Transverse colon (tissue), 4 donors: ENCODE measurements at regions not wholly inside any gene's neighbourhood (a gene's known extent, or its start where the extent isn't known, plus 50 kb on each side); places are given as distances from the start of the nearest gene placed in this dataset.

Experiments used
- DNase-seq: peaks from one replicate; pipeline ENCODE4 v3.0.0-alpha.2; 2019
- H3K27ac ChIP-seq, 4 donors: fragments of 200-600 bp; sonication (generic); 2 replicates each; pipeline ENCODE4 v1.5.1; 2016 to 2018; ENCODE audit warnings: inconsistent platforms in 4 of 4
- H3K27me3 ChIP-seq: fragments of 200-600 bp; sonication (generic); 2 replicates; pipeline ENCODE4 v1.5.1; 2017; ENCODE audit warnings: inconsistent platforms
- H3K36me3 ChIP-seq, 4 donors: fragments of 200-600 bp; sonication (generic); 2 replicates each; pipeline ENCODE4 v1.5.1; 2017 to 2019; ENCODE audit warnings: inconsistent platforms in 4 of 4
- H3K4me1 ChIP-seq, 4 donors: fragments of 200-600 bp; sonication (generic); 2 replicates each; pipeline ENCODE4 v1.5.1; 2017 to 2020; ENCODE audit warnings: inconsistent platforms in 4 of 4
- H3K4me3 ChIP-seq, 4 donors: fragments of 200-600 bp; sonication (generic); 1 replicate in 1 of 4; 2 replicates in 3 of 4; pipeline versions ENCODE4 v1.5.1 to v1.6.1; 2017 to 2019; ENCODE audit warnings: inconsistent platforms in 4 of 4
- H3K9me3 ChIP-seq, 2 donors: fragments of 200-600 bp; sonication (generic); 2 replicates each; pipeline ENCODE4 v1.5.1; 2017 to 2019; ENCODE audit warnings: inconsistent platforms in 2 of 2
- EP300 ChIP-seq: sonication (generic); formaldehyde crosslinking; IDR thresholded peaks from one replicate; pipeline ENCODE4 v1.6.1; 2017; ENCODE audit warnings: antibody characterized with exemption, low read depth
- POLR2A ChIP-seq: fragments of 450-650 bp; IDR thresholded peaks from one replicate; pipeline ENCODE4 v1.6.1; 2016; ENCODE audit warnings: antibody characterized with exemption, mild to moderate bottlenecking, moderate library complexity
- POLR2AphosphoS5 ChIP-seq, 3 donors: sonication (generic); formaldehyde crosslinking; IDR thresholded peaks; one replicate each; pipeline ENCODE4 v1.6.1; 2016; ENCODE audit warnings: antibody characterized with exemption in 3 of 3
- WGBS, 2 donors: methylation state at CpG; one replicate each; pipeline ENCODE4 v1.1.5; 2018; ENCODE audit warnings: low coverage in 1 of 2; 5-methylcytosine and 5-hydroxymethylcytosine counted together
- in situ Hi-C, 4 donors: fragments of 200-750 bp; cut with MboI; loops; one replicate each; pipeline versions ENCODE4 v1.15.0 to v1.15.1; 2017; ENCODE audit warnings: low sequenced_read_pairs in 3 of 4, low pct_ligation_motif_present in 1 of 4, low pct_unique_long_range_greater_than_20kb in 1 of 4
- intact Hi-C: fragments of 100-400 bp; cut with DNase I; formaldehyde crosslinking; loops from one replicate; pipeline ENCODE4 v1.15.1; 2023; ENCODE audit warnings: low total_unique reads
- TF ChIP-seq, protein P1 (sequence below), 5 experiments: fragments of 200-600 bp in 3 of 5; fragments of 450-650 bp in 2 of 5; sonication (generic) in 3 of 5; IDR thresholded peaks; 1 replicate in 2 of 5; 2 replicates in 3 of 5; pipeline ENCODE4 v1.5.1; 2016 to 2017; ENCODE audit warnings: antibody characterized with exemption in 5 of 5, inconsistent platforms in 3 of 5, mild to moderate bottlenecking in 2 of 5, moderate library complexity in 1 of 5

DNA sequence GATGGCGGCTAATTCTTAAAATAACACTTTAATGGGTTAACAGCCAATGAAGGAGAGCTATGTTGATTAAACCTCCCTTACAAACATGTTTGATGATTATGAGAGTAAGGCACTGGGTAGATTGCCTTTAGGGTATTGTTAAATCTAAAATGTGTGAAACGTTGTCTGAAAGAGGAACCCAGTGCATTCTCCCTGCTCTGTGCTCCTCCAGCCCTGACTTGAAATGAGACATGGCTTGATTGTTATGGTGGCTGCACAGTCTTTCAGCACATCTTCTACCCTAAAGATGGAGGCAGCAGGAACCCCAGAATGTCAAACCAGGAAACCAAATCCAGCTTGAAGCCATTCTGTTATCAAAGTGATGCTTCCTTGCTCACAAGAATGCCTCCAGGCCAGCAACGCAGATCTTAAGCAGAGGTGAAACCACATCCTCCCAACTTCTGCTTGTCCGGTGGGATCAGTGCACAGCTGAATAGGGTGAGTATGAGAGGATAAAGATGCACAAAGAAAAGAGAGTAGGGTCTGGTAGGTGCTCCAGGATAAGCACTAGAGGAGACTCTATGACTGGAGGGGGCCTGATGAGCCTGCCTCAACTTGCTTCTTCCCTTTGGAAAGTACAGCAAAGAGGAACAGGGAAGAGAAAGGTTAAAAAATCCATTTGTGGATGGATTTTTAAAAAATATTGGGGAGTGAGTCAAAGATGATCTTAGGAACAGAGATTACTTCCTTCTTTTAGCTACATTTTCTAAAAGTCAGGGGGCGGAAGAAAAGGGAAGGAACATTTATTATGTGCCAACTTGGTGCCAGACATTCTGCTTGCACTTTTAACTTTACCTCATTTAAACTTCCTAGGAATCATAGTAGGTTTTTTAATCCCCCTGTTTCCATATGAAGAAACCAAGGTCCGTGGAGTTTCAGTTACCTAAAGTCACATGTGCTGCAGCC lies 523.0 kb downstream of the TXNL1 start:
- in situ Hi-C loops, result loop anchor here in 1 of 4 donors (25.0 kb wide), 1 partner anchor 97 kb away; no protein-coding TSS in a partner anchor
- no peak for DNase-seq
- no peaks in the 10 kb centered on the region for H3K36me3 ChIP-seq
- no peaks in the 10 kb centered on the region for H3K27me3 ChIP-seq
- H3K4me3 ChIP-seq, result no peak overlapping the region
- TF ChIP-seq POLR2AphosphoS5 (IDR thresholded peaks at IDR 0.05), result no peak
- TF ChIP-seq POLR2A, result no peak
- no peak for TF ChIP-seq EP300
- TF ChIP-seq, protein P1, sequence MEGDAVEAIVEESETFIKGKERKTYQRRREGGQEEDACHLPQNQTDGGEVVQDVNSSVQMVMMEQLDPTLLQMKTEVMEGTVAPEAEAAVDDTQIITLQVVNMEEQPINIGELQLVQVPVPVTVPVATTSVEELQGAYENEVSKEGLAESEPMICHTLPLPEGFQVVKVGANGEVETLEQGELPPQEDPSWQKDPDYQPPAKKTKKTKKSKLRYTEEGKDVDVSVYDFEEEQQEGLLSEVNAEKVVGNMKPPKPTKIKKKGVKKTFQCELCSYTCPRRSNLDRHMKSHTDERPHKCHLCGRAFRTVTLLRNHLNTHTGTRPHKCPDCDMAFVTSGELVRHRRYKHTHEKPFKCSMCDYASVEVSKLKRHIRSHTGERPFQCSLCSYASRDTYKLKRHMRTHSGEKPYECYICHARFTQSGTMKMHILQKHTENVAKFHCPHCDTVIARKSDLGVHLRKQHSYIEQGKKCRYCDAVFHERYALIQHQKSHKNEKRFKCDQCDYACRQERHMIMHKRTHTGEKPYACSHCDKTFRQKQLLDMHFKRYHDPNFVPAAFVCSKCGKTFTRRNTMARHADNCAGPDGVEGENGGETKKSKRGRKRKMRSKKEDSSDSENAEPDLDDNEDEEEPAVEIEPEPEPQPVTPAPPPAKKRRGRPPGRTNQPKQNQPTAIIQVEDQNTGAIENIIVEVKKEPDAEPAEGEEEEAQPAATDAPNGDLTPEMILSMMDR (IDR thresholded peaks at IDR 0.05), result no peak
- intact Hi-C loops, result no loop called here
- H3K9me3 ChIP-seq, result no peaks in the 10 kb centered on the region
- WGBS, 2 donors, result 74 to 76% methylated on average over 4 to 6 of the region's 6 CpGs
- H3K4me1 ChIP-seq, result no peaks in the 10 kb centered on the region
- no peak overlapping the region for H3K27ac ChIP-seq

DNA sequence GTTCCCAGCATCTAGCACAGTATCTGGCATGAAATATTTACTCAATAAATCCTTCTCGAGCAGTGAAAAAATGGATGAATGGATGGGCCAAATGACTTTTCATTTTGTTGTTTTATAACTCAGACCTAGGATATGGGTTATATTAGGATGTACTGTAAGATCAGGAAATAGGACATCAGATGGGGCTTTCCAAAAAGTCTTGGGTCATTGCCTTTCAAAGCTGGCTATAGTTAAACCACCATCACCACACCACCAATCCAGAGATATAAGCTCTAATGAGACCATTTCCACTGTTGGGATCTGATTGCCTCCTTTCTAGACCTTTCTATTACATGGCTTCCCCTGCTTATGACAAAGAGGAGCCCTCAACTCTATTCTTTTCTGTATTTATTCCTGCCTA lies 525.0 kb upstream of the TCF4 start:
- WGBS, 2 donors, result 60 to 83% methylated on average over 1 of the region's 1 CpG
- no peak for DNase-seq
- TF ChIP-seq POLR2AphosphoS5 (IDR thresholded peaks at IDR 0.05) (no peak), EP300 (no peak), POLR2A (no peak)
- TF ChIP-seq, protein P1 (IDR thresholded peaks at IDR 0.05), result no peak
- no peak overlapping the region for H3K27ac ChIP-seq
- no peaks in the 10 kb centered on the region for H3K36me3 ChIP-seq
- intact Hi-C loops, result no loop called here
- H3K27me3 ChIP-seq, result no peaks in the 10 kb centered on the region
- no peaks in the 10 kb centered on the region for H3K4me1 ChIP-seq
- in situ Hi-C loops, result loop anchor here in 1 of 4 donors (25.0 kb wide), 1 partner anchor 99 kb away; no protein-coding TSS in a partner anchor
- no peaks in the 10 kb centered on the region for H3K9me3 ChIP-seq
- H3K4me3 ChIP-seq, result no peak overlapping the region

DNA sequence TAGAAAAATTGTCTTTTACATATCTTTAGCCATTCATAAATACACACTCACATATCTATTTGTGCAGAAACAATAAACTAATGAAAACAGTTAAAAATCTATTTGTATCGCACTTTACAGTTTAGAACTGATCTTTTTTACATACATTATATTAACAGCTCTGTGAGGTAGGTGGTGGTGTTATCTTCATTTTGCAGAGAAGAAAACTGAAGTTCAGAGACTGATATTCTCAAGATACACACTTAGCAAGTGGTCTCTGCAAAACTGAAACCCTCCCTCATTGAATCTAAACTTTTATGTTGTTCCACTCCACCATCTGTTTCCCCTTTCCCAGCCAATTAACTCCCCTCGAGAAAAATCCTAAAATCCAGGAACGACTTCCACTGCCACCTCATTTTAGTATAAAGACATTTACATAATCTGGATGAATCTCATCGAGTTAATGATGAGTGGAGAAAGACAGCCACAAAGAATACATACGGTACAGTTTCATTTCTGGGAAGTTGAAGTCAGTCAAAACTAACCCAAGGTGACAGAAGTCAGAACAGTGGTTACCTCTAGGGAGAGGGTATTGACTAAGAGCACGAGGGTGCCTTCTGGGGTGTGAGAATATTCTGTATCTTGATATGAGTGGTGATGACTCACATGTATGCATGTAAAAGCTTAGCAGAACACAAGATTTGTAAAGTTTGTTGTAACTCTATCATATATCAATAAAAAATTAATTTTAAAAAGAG lies 524.2 kb upstream of the TCF4 start:
- DNase-seq, result no peak
- H3K27ac ChIP-seq, result no peak overlapping the region
- WGBS, 2 donors, result 37 to 54% methylated on average over 4 to 6 of the region's 6 CpGs
- H3K27me3 ChIP-seq, result no peaks in the 10 kb centered on the region
- H3K4me3 ChIP-seq, result no peak overlapping the region
- H3K9me3 ChIP-seq, result no peaks in the 10 kb centered on the region
- intact Hi-C loops (no loop called here), in situ Hi-C loops (loop anchor here in 1 of 4 donors (25.0 kb wide), 1 partner anchor 100 kb away; no protein-coding TSS in a partner anchor)
- H3K36me3 ChIP-seq, result no peaks in the 10 kb centered on the region
- TF ChIP-seq POLR2AphosphoS5 (IDR thresholded peaks at IDR 0.05) (no peak), POLR2A (no peak), EP300 (no peak)
- TF ChIP-seq, protein P1 (IDR thresholded peaks at IDR 0.05), result no peak
- no peaks in the 10 kb centered on the region for H3K4me1 ChIP-seq

DNA sequence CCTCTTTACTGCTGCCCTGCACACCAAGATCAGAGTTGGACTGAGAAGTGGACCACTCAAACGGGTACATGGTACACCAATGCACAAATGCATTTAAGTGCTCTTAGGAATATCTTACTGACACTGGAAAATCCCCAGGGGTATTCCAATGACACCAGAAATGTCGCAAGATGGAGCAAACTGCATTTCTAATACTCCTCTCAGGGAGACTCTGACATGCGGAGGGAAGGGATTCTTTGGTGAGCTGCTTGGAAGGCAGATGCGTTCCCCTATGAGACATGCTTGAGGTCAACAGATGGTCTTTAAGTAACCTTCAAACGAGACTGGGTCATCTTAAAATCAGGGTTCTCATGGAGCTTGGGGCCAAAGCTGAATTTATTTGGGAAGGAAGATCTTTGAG lies 521.8 kb upstream of the TCF4 start:
- Histone ChIP-seq H3K4me3 (no peak overlapping the region), H3K9me3 (no peaks in the 10 kb centered on the region), H3K27me3 (no peaks in the 10 kb centered on the region), H3K36me3 (no peaks in the 10 kb centered on the region), H3K4me1 (no peaks in the 10 kb centered on the region), H3K27ac (no peak overlapping the region)
- intact Hi-C loops, result no loop called here
- WGBS, 2 donors, result 57 to 75% methylated on average over 1 to 5 of the region's 5 CpGs
- no peak for DNase-seq
- TF ChIP-seq POLR2AphosphoS5 (IDR thresholded peaks at IDR 0.05) (no peak), POLR2A (no peak), EP300 (no peak)
- TF ChIP-seq, protein P1 (IDR thresholded peaks at IDR 0.05), result no peak
- in situ Hi-C loops, result loop anchor here in 1 of 4 donors (25.0 kb wide), 1 partner anchor 103 kb away; no protein-coding TSS in a partner anchor
